Trophoblast cell (in vitro differentiated cells and primary cell): ENCODE measurements at regions not wholly inside any gene's neighbourhood (a gene's known extent, or its start where the extent isn't known, plus 50 kb on each side); places are given as distances from the start of the nearest gene placed in this dataset.

Experiments
- DNase-seq, 2 donors: peaks; one replicate each; pipeline ENCODE4 v3.0.0-alpha.2; 2016
- H2AFZ ChIP-seq: 2 replicates; pipeline ENCODE4 v1.6.1; 2013; ENCODE audit warnings: low read length, moderate library complexity, mild to moderate bottlenecking; ENCODE audit not compliant: insufficient read depth, poor library complexity
- H2AK5ac ChIP-seq: 2 replicates; pipeline ENCODE4 v1.6.1; 2013; ENCODE audit warnings: mild to moderate bottlenecking, low read length
- H2BK120ac ChIP-seq: 2 replicates; pipeline ENCODE4 v1.6.1; 2013; ENCODE audit warnings: low read length, mild to moderate bottlenecking, moderate library complexity; ENCODE audit not compliant: insufficient read depth, poor library complexity
- H2BK12ac ChIP-seq: 2 replicates; pipeline ENCODE4 v1.6.1; 2013; ENCODE audit warnings: mild to moderate bottlenecking, low read length, moderate library complexity
- H2BK5ac ChIP-seq: 2 replicates; pipeline ENCODE4 v1.6.1; 2013; ENCODE audit warnings: low read length, low read depth, moderate library complexity, mild to moderate bottlenecking; ENCODE audit not compliant: poor library complexity
- H3K14ac ChIP-seq: 2 replicates; pipeline ENCODE4 v1.6.1; 2013; ENCODE audit warnings: mild to moderate bottlenecking, low read length
- H3K18ac ChIP-seq: 2 replicates; pipeline ENCODE4 v1.6.1; 2013; ENCODE audit warnings: mild to moderate bottlenecking, low read length
- H3K23ac ChIP-seq: 2 replicates; pipeline ENCODE4 v1.6.1; 2013; ENCODE audit warnings: low read length
- H3K27ac ChIP-seq: 2 replicates; pipeline ENCODE4 v1.5.1; 2013; ENCODE audit warnings: low read depth, mild to moderate bottlenecking, inconsistent platforms, low read length, moderate library complexity
- H3K27me3 ChIP-seq: 2 replicates; pipeline ENCODE4 v1.6.1; 2013; ENCODE audit warnings: inconsistent platforms, mild to moderate bottlenecking, low read length, moderate library complexity; ENCODE audit not compliant: insufficient read depth
- H3K36me3 ChIP-seq, 2 experiments: 1 replicate in 1 of 2; 2 replicates in 1 of 2; pipeline ENCODE4 v1.6.1; 2013; ENCODE audit warnings: low read length in 2 of 2, mild to moderate bottlenecking in 2 of 2, moderate library complexity in 1 of 2; ENCODE audit not compliant: insufficient read depth in 2 of 2, control insufficient read depth in 1 of 2
- H3K4ac ChIP-seq: 2 replicates; pipeline ENCODE4 v1.6.1; 2013; ENCODE audit warnings: low read depth, mild to moderate bottlenecking, low read length, moderate library complexity
- H3K4me1 ChIP-seq, 2 experiments: 1 replicate in 1 of 2; 2 replicates in 1 of 2; pipeline ENCODE4 v1.6.1; 2013; ENCODE audit warnings: low read length in 2 of 2, mild to moderate bottlenecking in 2 of 2, moderate library complexity in 1 of 2; ENCODE audit not compliant: insufficient read depth in 2 of 2, control insufficient read depth in 1 of 2
- H3K4me2 ChIP-seq: 2 replicates; pipeline ENCODE4 v1.6.1; 2013; ENCODE audit warnings: inconsistent platforms, mild to moderate bottlenecking, low read length, moderate library complexity
- H3K4me3 ChIP-seq: 2 replicates; pipeline ENCODE4 v1.5.1; 2013; ENCODE audit warnings: mild to moderate bottlenecking, low read depth, low read length, inconsistent platforms
- H3K79me1 ChIP-seq: one replicate; pipeline ENCODE4 v1.6.1; 2013; ENCODE audit warnings: low read length
- H3K79me2 ChIP-seq: 2 replicates; pipeline ENCODE4 v1.6.1; 2013; ENCODE audit warnings: low read length, mild to moderate bottlenecking; ENCODE audit not compliant: control insufficient read depth, insufficient read depth, poor library complexity
- H3K9ac ChIP-seq: 2 replicates; pipeline ENCODE4 v1.6.1; 2013; ENCODE audit warnings: mild to moderate bottlenecking, low read length
- H3K9me3 ChIP-seq: 2 replicates; pipeline ENCODE4 v1.6.1; 2013; ENCODE audit warnings: low read depth, mild to moderate bottlenecking, control low read depth, inconsistent platforms, low read length; ENCODE audit not compliant: insufficient read depth
- H4K12ac ChIP-seq: 2 replicates; pipeline ENCODE4 v1.6.1; 2013; ENCODE audit warnings: low read depth, mild to moderate bottlenecking, low read length, moderate library complexity
- H4K8ac ChIP-seq: 2 replicates; pipeline ENCODE4 v1.6.1; 2013; ENCODE audit warnings: low read depth, mild to moderate bottlenecking, low read length, moderate library complexity
- H4K91ac ChIP-seq: one replicate; pipeline ENCODE4 v1.6.1; 2013; ENCODE audit warnings: low read depth, mild to moderate bottlenecking, low read length, moderate library complexity
- WGBS: extraction: QIAGEN DNeasy Blood & Tissue Kit; methylation state at CpG from one replicate; pipeline ENCODE4 v1.1.7; 2013; ENCODE audit warnings: missing lambda C conversion rate; ENCODE audit not compliant: insufficient read length, insufficient coverage; ENCODE audit errors: extremely low coverage; 5-methylcytosine and 5-hydroxymethylcytosine counted together

GRCh38 chr17:36721560-36722120, 120.3 kb downstream of the MRM1 start:
- no peak overlapping the region for H3K4ac ChIP-seq
- H3K9ac ChIP-seq = no peak overlapping the region
- H3K27ac ChIP-seq = no peak overlapping the region
- H3K14ac ChIP-seq = no peak overlapping the region
- H3K27me3 ChIP-seq = no peaks in the 10 kb centered on the region
- H3K4me3 ChIP-seq = no peak overlapping the region
- H3K79me2 ChIP-seq = no peaks in the 10 kb centered on the region
- no peak overlapping the region for H3K18ac ChIP-seq
- H3K4me2 ChIP-seq = peak overlapping the region; percentile 80
- H4K12ac ChIP-seq = no peak overlapping the region
- no peak overlapping the region for H2BK5ac ChIP-seq
- H4K8ac ChIP-seq = no peak overlapping the region
- no peak overlapping the region for H3K23ac ChIP-seq
- no peaks in the 10 kb centered on the region for H3K9me3 ChIP-seq
- H3K79me1 ChIP-seq = no peaks in the 10 kb centered on the region
- H2BK120ac ChIP-seq = no peak overlapping the region
- no peak overlapping the region for H2AFZ ChIP-seq
- peaks cover 3 to 4% of the 10 kb centered on the region in 2 experiments for H3K4me1 ChIP-seq
- WGBS = no CpG with 5 or more reads among the region's 8 CpGs
- H3K36me3 ChIP-seq = no peaks in the 10 kb centered on the region
- no peak for DNase-seq
- no peak overlapping the region for H2AK5ac ChIP-seq
- H4K91ac ChIP-seq = no peak overlapping the region
- H2BK12ac ChIP-seq = no peak overlapping the region

DNA sequence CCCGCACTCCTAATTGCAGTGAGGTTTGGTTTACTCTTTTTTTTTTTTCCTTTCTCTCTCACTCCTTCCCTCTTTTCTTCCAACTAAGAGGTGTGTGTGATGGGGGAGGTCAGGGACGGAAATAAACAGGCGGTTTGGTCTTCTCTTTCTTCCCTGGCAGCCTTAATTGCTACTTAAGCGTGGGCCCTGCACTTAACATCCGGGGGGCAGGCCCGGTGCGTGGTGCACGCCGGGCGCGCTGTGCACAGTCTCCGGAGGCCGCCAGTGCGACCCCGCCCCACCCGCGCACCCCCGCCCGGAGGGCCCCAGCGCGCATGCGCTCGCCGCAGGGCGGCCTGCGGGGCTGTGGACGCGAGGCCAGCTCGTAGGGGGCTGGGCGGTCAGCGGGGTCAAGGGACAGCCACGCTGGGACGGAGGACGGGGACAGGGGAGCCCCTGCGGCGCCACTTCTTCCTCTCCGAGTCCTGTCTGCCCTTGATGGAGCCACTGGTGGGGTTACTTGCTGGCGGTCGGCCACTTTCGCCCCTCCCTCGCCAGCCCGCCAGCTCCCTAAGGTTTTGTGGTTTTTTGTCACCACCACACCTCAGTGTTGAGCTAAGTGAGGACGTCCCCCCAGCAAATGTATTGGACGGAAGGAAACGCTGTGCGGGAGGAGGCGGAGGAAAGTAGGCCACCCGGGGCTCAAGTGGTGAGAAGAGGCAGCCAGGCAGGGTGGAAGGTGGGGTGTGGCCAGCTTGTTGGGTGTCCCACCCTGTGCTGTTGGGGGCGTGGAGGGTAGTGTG, 120.9 kb downstream of the MRM1 start:
- no peak for DNase-seq
- no peak overlapping the region for H3K18ac ChIP-seq
- no peak overlapping the region for H2BK5ac ChIP-seq
- no CpG with 5 or more reads among the region's 49 CpGs for WGBS
- H3K4me2 ChIP-seq = peak overlapping the region; percentile 80
- H3K4ac ChIP-seq = no peak overlapping the region
- H3K79me2 ChIP-seq = no peaks in the 10 kb centered on the region
- H3K4me3 ChIP-seq = peak overlapping the region; percentile 53
- no peak overlapping the region for H3K14ac ChIP-seq
- H3K4me1 ChIP-seq = peaks cover 3 to 4% of the 10 kb centered on the region in 2 experiments
- H4K8ac ChIP-seq = peak overlapping the region; percentile 24
- no peaks in the 10 kb centered on the region for H3K79me1 ChIP-seq
- H3K9me3 ChIP-seq = no peaks in the 10 kb centered on the region
- H3K36me3 ChIP-seq = no peaks in the 10 kb centered on the region
- no peak overlapping the region for H3K23ac ChIP-seq
- H3K27ac ChIP-seq = no peak overlapping the region
- no peak overlapping the region for H2BK120ac ChIP-seq
- H4K12ac ChIP-seq = no peak overlapping the region
- no peak overlapping the region for H2AFZ ChIP-seq
- H3K27me3 ChIP-seq = no peaks in the 10 kb centered on the region
- no peak overlapping the region for H2AK5ac ChIP-seq
- H2BK12ac ChIP-seq = no peak overlapping the region
- peak overlapping the region; percentile 66 for H3K9ac ChIP-seq
- peak overlapping the region; percentile 8 for H4K91ac ChIP-seq

DNA sequence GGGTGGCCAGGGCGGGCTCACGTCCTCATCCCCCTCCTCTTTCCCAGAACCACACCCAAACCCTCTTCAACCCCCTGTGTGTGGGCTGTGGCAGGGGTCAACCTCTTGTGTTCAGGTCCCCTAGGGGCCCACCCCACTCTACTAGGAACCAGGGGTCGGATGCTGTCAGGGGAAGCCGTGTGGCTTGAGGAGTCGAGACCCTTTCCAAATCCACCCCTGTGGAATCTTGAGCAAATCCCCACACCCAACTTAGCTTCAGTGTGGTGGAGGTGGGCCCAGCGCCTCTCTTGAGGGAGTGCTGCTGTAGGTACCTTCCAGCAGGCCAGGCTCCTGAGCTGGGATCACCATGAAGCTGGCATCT, 121.5 kb downstream of the MRM1 start:
- Histone ChIP-seq H3K79me2 (no peaks in the 10 kb centered on the region), H2BK5ac (no peak overlapping the region), H4K91ac (no peak overlapping the region), H3K9me3 (no peaks in the 10 kb centered on the region), H3K18ac (no peak overlapping the region), H2BK120ac (no peak overlapping the region), H3K79me1 (no peaks in the 10 kb centered on the region), H2AFZ (no peak overlapping the region), H4K12ac (no peak overlapping the region), H3K27me3 (no peaks in the 10 kb centered on the region), H3K14ac (no peak overlapping the region), H2AK5ac (no peak overlapping the region), H3K4me3 (no peak overlapping the region), H3K4ac (no peak overlapping the region), H2BK12ac (no peak overlapping the region), H4K8ac (no peak overlapping the region), H3K27ac (no peak overlapping the region), H3K4me1 (peaks cover 3 to 4% of the 10 kb centered on the region in 2 experiments), H3K36me3 (no peaks in the 10 kb centered on the region), H3K23ac (no peak overlapping the region), H3K9ac (no peak overlapping the region), H3K4me2 (no peak overlapping the region)
- WGBS = no CpG with 5 or more reads among the region's 6 CpGs
- no peak for DNase-seq

DNA sequence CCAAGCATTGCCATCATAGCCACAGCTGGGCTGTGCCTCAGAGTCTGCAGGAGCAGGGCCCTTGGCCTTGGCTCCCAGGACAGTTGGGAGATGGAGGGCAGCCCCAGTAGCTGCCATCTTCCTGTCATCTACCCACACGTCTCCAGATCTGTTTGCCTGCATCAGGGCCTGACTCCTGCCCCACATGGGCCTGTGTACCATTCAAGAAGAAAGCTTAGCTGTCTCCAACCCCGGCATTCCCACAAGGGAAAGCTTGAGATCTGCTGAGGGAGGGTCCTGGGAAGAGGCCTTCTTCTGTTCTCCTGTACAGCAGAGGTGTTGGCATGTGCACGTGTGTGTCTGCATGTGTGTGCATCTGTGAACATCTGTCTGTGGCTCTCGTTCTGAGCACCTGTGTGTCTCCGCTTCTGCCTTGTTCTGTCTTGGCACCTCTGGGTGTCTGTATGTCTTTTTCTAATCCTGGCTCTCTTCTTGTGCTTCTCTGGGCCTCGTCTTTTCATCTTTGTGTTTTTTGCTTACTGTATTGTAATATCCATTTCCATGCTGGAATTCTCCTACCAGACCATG, 122.2 kb downstream of the MRM1 start:
- H4K91ac ChIP-seq = no peak overlapping the region
- H3K79me1 ChIP-seq = no peaks in the 10 kb centered on the region
- no peak overlapping the region for H2BK5ac ChIP-seq
- no peak overlapping the region for H3K4ac ChIP-seq
- H2AK5ac ChIP-seq = no peak overlapping the region
- H3K18ac ChIP-seq = no peak overlapping the region
- H3K23ac ChIP-seq = no peak overlapping the region
- no peak for DNase-seq
- no peak overlapping the region for H4K8ac ChIP-seq
- no peaks in the 10 kb centered on the region for H3K36me3 ChIP-seq
- no peak overlapping the region for H3K4me3 ChIP-seq
- H3K79me2 ChIP-seq = no peaks in the 10 kb centered on the region
- H2BK120ac ChIP-seq = no peak overlapping the region
- no peaks in the 10 kb centered on the region for H3K27me3 ChIP-seq
- H3K14ac ChIP-seq = no peak overlapping the region
- no peak overlapping the region for H3K27ac ChIP-seq
- H2AFZ ChIP-seq = no peak overlapping the region
- H3K9me3 ChIP-seq = no peaks in the 10 kb centered on the region
- no peak overlapping the region for H4K12ac ChIP-seq
- H3K4me1 ChIP-seq = peaks cover 3 to 4% of the 10 kb centered on the region in 2 experiments
- no peak overlapping the region for H3K4me2 ChIP-seq
- no peak overlapping the region for H2BK12ac ChIP-seq
- H3K9ac ChIP-seq = no peak overlapping the region
- WGBS = no CpG with 5 or more reads among the region's 6 CpGs
